Gastrocnemius medialis (tissue), 4 donors: ENCODE measurements at regions not wholly inside any gene's neighbourhood (a gene's known extent, or its start where the extent isn't known, plus 50 kb on each side); places are given as distances from the start of the nearest gene placed in this dataset.

Experiments
- CTCF ChIP-seq, 5 experiments: fragments of 450-650 bp in 3 of 5; fragments of 200-600 bp in 2 of 5; sonication (generic) in 2 of 5; IDR thresholded peaks in 4 of 5; conservative IDR thresholded peaks in 1 of 5; 1 replicate in 4 of 5; 2 replicates in 1 of 5; pipeline ENCODE4 v1.5.1; 2016 to 2019; ENCODE audit warnings: antibody characterized with exemption in 5 of 5, mild to moderate bottlenecking in 3 of 5, moderate library complexity in 3 of 5
- POLR2A ChIP-seq, 2 donors: fragments of 450-650 bp; IDR thresholded peaks; one replicate each; pipeline ENCODE4 v1.6.1; 2017; ENCODE audit warnings: antibody characterized with exemption in 2 of 2, mild to moderate bottlenecking in 2 of 2, moderate library complexity in 2 of 2

GRCh38 chr2:10233131-10234012 is 69.3 kb upstream of the HPCAL1 start:
- no peak for TF ChIP-seq POLR2A (IDR thresholded peaks at IDR 0.05)
- TF ChIP-seq CTCF (IDR thresholded peaks at IDR 0.05 in 4 of 5, conservative IDR thresholded peaks at IDR 0.05 in 1 of 5): no peak
